GM12874 (cell line): ENCODE measurements at regions not wholly inside any gene's neighbourhood (a gene's known extent, or its start where the extent isn't known, plus 50 kb on each side); places are given as distances from the start of the nearest gene placed in this dataset.

Experiments used
- CTCF ChIP-seq: IDR thresholded peaks from 2 replicates; pipeline ENCODE4 v1.5.1; 2011; ENCODE audit warnings: low read depth, mild to moderate bottlenecking, control low read depth, low read length, moderate library complexity; ENCODE audit not compliant: insufficient read depth

GRCh38 chr5:15393146-15393545 is 106.8 kb upstream of the FBXL7 start:
- no peak for TF ChIP-seq CTCF

- no peak for TF ChIP-seq CTCF
Measured at GRCh38 chr5:15391704-15392397, 108.1 kb upstream of the FBXL7 start.

- no peak for TF ChIP-seq CTCF
Measured at GRCh38 chr5:15388866-15389265, 111.1 kb upstream of the FBXL7 start.

- no peak for TF ChIP-seq CTCF
Measured at GRCh38 chr5:15387931-15388524, 112.0 kb upstream of the FBXL7 start.

GRCh38 chr5:15386122-15386521 is 113.9 kb upstream of the FBXL7 start:
- no peak for TF ChIP-seq CTCF

- no peak for TF ChIP-seq CTCF
Measured at GRCh38 chr5:15385553-15385952, 114.4 kb upstream of the FBXL7 start.

- TF ChIP-seq CTCF = no peak
Measured at GRCh38 chr5:15385037-15385436, 114.9 kb upstream of the FBXL7 start.
